ENCODE measurements at regions not wholly inside any gene's neighbourhood (a gene's known extent, or its start where the extent isn't known, plus 50 kb on each side); places are given as distances from the start of the nearest gene placed in this dataset.

DNA sequence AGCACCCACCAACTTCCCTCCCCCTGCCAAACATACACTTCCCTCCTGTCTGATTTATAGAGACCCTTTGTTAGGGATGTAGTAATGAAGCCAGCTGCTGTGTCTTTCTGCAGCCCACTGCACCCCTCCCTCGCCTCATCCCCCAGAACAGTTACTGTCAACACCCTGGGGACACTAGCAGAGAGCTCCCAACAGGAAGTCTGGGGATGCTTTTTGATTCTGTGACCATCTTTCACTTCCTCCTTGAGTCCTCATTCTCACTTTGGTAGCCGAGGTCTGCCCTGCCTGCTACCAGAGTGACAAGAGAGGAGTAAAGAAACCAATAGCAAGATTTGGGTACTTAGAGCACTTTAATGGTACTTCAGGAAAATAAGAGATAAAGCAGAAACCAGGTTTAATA, 201.6 kb downstream of the SATB1 start:
- Mint-ChIP-seq H3K4me3 (ENCODE audit: unreplicated experiment) (no peak overlapping the region), H3K27ac (ENCODE audit: unreplicated experiment) (no peak overlapping the region), H3K36me3 (ENCODE audit: unreplicated experiment) (no peaks in the 10 kb centered on the region), H3K9me3 (ENCODE audit: unreplicated experiment) (no peaks in the 10 kb centered on the region), H3K27me3 (ENCODE audit: unreplicated experiment) (no peaks in the 10 kb centered on the region), H3K4me1 (ENCODE audit: unreplicated experiment) (no peaks in the 10 kb centered on the region)
- DNase-seq (ENCODE audit: extremely low spot score, unreplicated experiment), result no peak
- no peak for TF ChIP-seq CTCF (IDR thresholded peaks at IDR 0.05)

DNA sequence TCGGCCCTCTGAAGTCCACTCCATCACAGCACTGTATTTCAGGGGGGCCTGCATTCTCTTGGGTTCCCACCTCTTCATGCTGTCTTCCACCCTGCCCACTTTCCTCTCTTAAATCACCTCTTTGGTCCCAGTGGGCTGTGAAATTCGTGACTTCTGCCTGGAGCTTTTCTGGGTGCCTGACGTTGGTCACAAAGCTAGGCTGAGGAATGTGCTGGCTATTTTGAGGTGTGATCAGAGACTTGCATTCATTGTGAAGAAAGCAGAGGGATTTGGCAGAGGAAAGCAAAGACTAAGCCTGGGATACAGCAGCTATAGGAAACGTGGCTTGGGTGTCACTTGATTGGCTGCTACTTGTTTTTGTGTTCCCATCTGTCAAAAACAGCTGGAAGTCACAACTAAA, 202.5 kb downstream of the SATB1 start:
- Mint-ChIP-seq H3K4me1 (ENCODE audit: unreplicated experiment) (no peaks in the 10 kb centered on the region), H3K36me3 (ENCODE audit: unreplicated experiment) (no peaks in the 10 kb centered on the region), H3K27me3 (ENCODE audit: unreplicated experiment) (no peaks in the 10 kb centered on the region), H3K27ac (ENCODE audit: unreplicated experiment) (no peak overlapping the region), H3K4me3 (ENCODE audit: unreplicated experiment) (no peak overlapping the region), H3K9me3 (ENCODE audit: unreplicated experiment) (no peaks in the 10 kb centered on the region)
- no peak for DNase-seq (ENCODE audit: extremely low spot score, unreplicated experiment)
- no peak for TF ChIP-seq CTCF (IDR thresholded peaks at IDR 0.05)

DNA sequence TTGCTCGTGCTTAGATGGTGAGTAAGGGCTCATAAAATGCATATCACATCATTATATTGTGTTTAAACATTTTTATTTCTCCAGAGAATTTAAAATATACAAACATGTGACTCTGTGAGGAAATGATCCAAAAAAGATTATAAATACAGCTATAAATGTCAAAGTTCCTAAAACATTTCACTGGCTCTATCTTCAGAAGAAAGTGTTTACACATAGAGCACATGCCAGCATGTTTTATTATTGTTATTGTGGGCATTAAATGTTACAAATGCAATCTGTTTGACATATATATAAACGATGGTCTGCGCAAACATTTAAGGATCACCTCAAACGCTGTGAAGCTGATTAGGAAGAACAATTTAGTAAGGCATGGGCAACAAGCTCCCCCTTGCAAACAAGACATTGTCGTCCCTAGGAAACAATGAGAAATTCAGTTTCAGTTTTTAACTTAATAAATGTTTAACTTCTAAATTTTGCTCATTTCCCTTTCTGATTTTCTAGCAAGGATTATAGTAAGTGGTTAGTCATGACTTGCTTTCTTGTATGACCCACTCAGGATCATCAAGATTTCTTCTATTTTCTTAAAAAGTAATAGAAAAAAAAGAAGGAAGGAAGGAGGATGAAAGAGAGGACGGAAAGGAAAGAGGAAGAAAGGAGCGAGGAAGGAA, 207.5 kb downstream of the SATB1 start:
- no peak overlapping the region for H3K27ac Mint-ChIP-seq (ENCODE audit: unreplicated experiment)
- peaks cover 2% of the 10 kb centered on the region for H3K36me3 Mint-ChIP-seq (ENCODE audit: unreplicated experiment)
- H3K9me3 Mint-ChIP-seq (ENCODE audit: unreplicated experiment), result peaks cover 4% of the 10 kb centered on the region
- H3K27me3 Mint-ChIP-seq (ENCODE audit: unreplicated experiment), result no peaks in the 10 kb centered on the region
- no peak for DNase-seq (ENCODE audit: extremely low spot score, unreplicated experiment)
- no peaks in the 10 kb centered on the region for H3K4me1 Mint-ChIP-seq (ENCODE audit: unreplicated experiment)
- no peak for TF ChIP-seq CTCF (IDR thresholded peaks at IDR 0.05)
- H3K4me3 Mint-ChIP-seq (ENCODE audit: unreplicated experiment), result no peak overlapping the region

DNA sequence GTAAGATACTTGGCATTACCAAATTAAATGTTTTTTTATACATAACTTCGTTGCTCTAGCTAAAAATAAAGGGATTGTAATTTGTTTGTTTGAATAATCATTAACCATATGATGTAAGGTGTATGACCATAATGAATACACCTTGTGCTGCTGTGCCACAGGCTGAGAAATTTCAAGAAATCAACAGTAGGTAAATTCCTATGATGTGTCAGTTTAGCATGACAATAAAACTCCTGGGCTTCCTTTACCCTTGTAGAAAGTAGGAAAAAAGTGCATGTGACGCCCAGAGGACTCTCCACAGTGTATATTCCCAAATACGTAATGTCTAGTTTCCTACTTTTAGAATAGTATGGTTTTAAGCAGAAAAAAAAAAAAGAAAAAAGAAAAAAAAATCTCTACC, 208.1 kb downstream of the SATB1 start:
- no peaks in the 10 kb centered on the region for H3K4me1 Mint-ChIP-seq (ENCODE audit: unreplicated experiment)
- no peak for TF ChIP-seq CTCF (IDR thresholded peaks at IDR 0.05)
- no peak overlapping the region for H3K27ac Mint-ChIP-seq (ENCODE audit: unreplicated experiment)
- no peaks in the 10 kb centered on the region for H3K27me3 Mint-ChIP-seq (ENCODE audit: unreplicated experiment)
- H3K9me3 Mint-ChIP-seq (ENCODE audit: unreplicated experiment), result peaks cover 4% of the 10 kb centered on the region
- no peak overlapping the region for H3K4me3 Mint-ChIP-seq (ENCODE audit: unreplicated experiment)
- H3K36me3 Mint-ChIP-seq (ENCODE audit: unreplicated experiment), result peaks cover 2% of the 10 kb centered on the region
- no peak for DNase-seq (ENCODE audit: extremely low spot score, unreplicated experiment)

DNA sequence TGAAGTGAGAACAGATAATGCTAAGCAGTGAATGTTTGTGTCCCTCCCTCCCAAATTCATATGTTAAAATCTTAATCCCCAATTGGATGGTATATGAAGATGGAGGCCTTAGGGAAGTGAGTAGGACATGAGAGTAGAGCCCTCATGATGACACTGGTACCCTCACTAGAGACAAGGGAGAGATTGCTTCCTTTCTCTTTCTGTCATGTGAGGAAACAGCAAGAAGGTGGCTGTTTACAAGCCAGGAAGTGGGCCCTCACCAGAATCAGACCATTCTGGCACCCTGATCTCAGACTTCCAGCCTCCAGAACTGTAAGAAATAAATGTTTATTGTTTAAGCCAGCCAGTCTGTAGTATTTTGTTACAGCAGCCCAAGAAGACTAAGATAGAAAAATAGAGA, 209.5 kb downstream of the SATB1 start:
- Mint-ChIP-seq H3K27me3 (ENCODE audit: unreplicated experiment) (no peaks in the 10 kb centered on the region), H3K4me3 (ENCODE audit: unreplicated experiment) (no peak overlapping the region), H3K4me1 (ENCODE audit: unreplicated experiment) (no peaks in the 10 kb centered on the region), H3K27ac (ENCODE audit: unreplicated experiment) (no peak overlapping the region), H3K36me3 (ENCODE audit: unreplicated experiment) (peaks cover 2% of the 10 kb centered on the region), H3K9me3 (ENCODE audit: unreplicated experiment) (peaks cover 4% of the 10 kb centered on the region)
- TF ChIP-seq CTCF (IDR thresholded peaks at IDR 0.05), result no peak
- no peak for DNase-seq (ENCODE audit: extremely low spot score, unreplicated experiment)
